ENCODE measurements at regions not wholly inside any gene's neighbourhood (a gene's known extent, or its start where the extent isn't known, plus 50 kb on each side); places are given as distances from the start of the nearest gene placed in this dataset.

GRCh38 chr4:35500812-35501211, 743.5 kb downstream of the ARAP2 start:
- Histone ChIP-seq H3K27me3 (no peaks in the 10 kb centered on the region), H3K4me3 (no peak overlapping the region), H3K36me3 (ENCODE audit: low read depth, missing control alignments) (no peaks in the 10 kb centered on the region), H3K27ac (no peak overlapping the region), H3K9me3 (no peaks in the 10 kb centered on the region), H3K4me1 (no peaks in the 10 kb centered on the region)
- intact Hi-C loops (cut with DNase I; ENCODE audit: low total_unique reads): no loop called here
- WGBS, 2 donors: 70 to 81% methylated on average over 2 of the region's 2 CpGs
- no peak for DNase-seq
- TF ChIP-seq POLR2A (IDR thresholded peaks at IDR 0.05) (no peak), CTCF (IDR thresholded peaks at IDR 0.05) (no peak)

- DNase-seq: no peak
- WGBS, 2 donors: 67 to 84% methylated on average over 1 of the region's 1 CpG
- no peaks in the 10 kb centered on the region for H3K27me3 ChIP-seq
- H3K27ac ChIP-seq: no peak overlapping the region
- H3K4me1 ChIP-seq: no peaks in the 10 kb centered on the region
- H3K4me3 ChIP-seq: no peak overlapping the region
- H3K36me3 ChIP-seq (ENCODE audit: low read depth, missing control alignments): no peaks in the 10 kb centered on the region
- H3K9me3 ChIP-seq: no peaks in the 10 kb centered on the region
- TF ChIP-seq POLR2A (IDR thresholded peaks at IDR 0.05): no peak
- no peak for TF ChIP-seq CTCF (IDR thresholded peaks at IDR 0.05)
- intact Hi-C loops (cut with DNase I; ENCODE audit: low total_unique reads): no loop called here
These were observed 740.9 kb downstream of the ARAP2 start for GRCh38 chr4:35503435-35503834.

- no peaks in the 10 kb centered on the region for H3K36me3 ChIP-seq (ENCODE audit: low read depth, missing control alignments)
- TF ChIP-seq CTCF (IDR thresholded peaks at IDR 0.05) (no peak), POLR2A (IDR thresholded peaks at IDR 0.05) (no peak)
- H3K4me3 ChIP-seq: no peak overlapping the region
- no peak overlapping the region for H3K27ac ChIP-seq
- intact Hi-C loops (cut with DNase I; ENCODE audit: low total_unique reads): no loop called here
- 87 to 89% methylated on average over 3 of the region's 3 CpGs for WGBS, 2 donors
- DNase-seq: no peak
- H3K27me3 ChIP-seq: no peaks in the 10 kb centered on the region
- no peaks in the 10 kb centered on the region for H3K4me1 ChIP-seq
- no peaks in the 10 kb centered on the region for H3K9me3 ChIP-seq
These were observed 738.2 kb downstream of the ARAP2 start for GRCh38 chr4:35506161-35506560.

GRCh38 chr4:35511851-35512250, 732.5 kb downstream of the ARAP2 start:
- no peaks in the 10 kb centered on the region for H3K27me3 ChIP-seq
- H3K36me3 ChIP-seq (ENCODE audit: low read depth, missing control alignments): no peaks in the 10 kb centered on the region
- no peak for DNase-seq
- WGBS, 2 donors: 86 to 93% methylated on average over 4 of the region's 4 CpGs
- no peak overlapping the region for H3K27ac ChIP-seq
- no peak overlapping the region for H3K4me3 ChIP-seq
- H3K9me3 ChIP-seq: no peaks in the 10 kb centered on the region
- intact Hi-C loops (cut with DNase I; ENCODE audit: low total_unique reads): no loop called here
- H3K4me1 ChIP-seq: no peaks in the 10 kb centered on the region
- no peak for TF ChIP-seq CTCF (IDR thresholded peaks at IDR 0.05)
- no peak for TF ChIP-seq POLR2A (IDR thresholded peaks at IDR 0.05)

GRCh38 chr4:35516102-35516501, 728.2 kb downstream of the ARAP2 start:
- WGBS, 2 donors: 82 to 88% methylated on average over 1 of the region's 1 CpG
- DNase-seq: no peak

More at GRCh38 chr4:35516102-35516501, 728.2 kb downstream of the ARAP2 start:
- Histone ChIP-seq H3K4me1 (no peaks in the 10 kb centered on the region), H3K4me3 (no peak overlapping the region), H3K27me3 (no peaks in the 10 kb centered on the region), H3K27ac (no peak overlapping the region), H3K36me3 (ENCODE audit: low read depth, missing control alignments) (no peaks in the 10 kb centered on the region), H3K9me3 (no peaks in the 10 kb centered on the region)
- TF ChIP-seq CTCF (IDR thresholded peaks at IDR 0.05) (no peak), POLR2A (IDR thresholded peaks at IDR 0.05) (no peak)
- intact Hi-C loops (cut with DNase I; ENCODE audit: low total_unique reads): no loop called here
